H9 (cell line): ENCODE measurements at regions not wholly inside any gene's neighbourhood (a gene's known extent, or its start where the extent isn't known, plus 50 kb on each side); places are given as distances from the start of the nearest gene placed in this dataset.

ENCODE experiments used
- DNase-seq: peaks from one replicate; pipeline ENCODE4 v3.0.0-alpha.2; 2017
- H2AFZ ChIP-seq: one replicate; pipeline ENCODE4 v1.6.1; 2013; ENCODE audit warnings: mild to moderate bottlenecking, low read length, control low read depth, moderate library complexity
- H2AK5ac ChIP-seq: 2 replicates; pipeline ENCODE4 v1.6.1; 2013; ENCODE audit warnings: low read length, control low read depth, mixed read lengths; ENCODE audit not compliant: insufficient read length
- H2BK120ac ChIP-seq: one replicate; pipeline ENCODE4 v1.6.1; 2013; ENCODE audit warnings: low read depth, mild to moderate bottlenecking, low read length, control low read depth, inconsistent platforms; ENCODE audit not compliant: poor library complexity, severe bottlenecking
- H2BK12ac ChIP-seq: 2 replicates; pipeline ENCODE4 v1.6.1; 2013; ENCODE audit warnings: low read length, control low read depth, mixed read lengths, low read depth; ENCODE audit not compliant: insufficient read length
- H2BK15ac ChIP-seq: 2 replicates; pipeline ENCODE4 v1.6.1; 2013; ENCODE audit warnings: low read depth, low read length, control low read depth
- H2BK20ac ChIP-seq: one replicate; pipeline ENCODE4 v1.6.1; 2013; ENCODE audit warnings: low read depth, mild to moderate bottlenecking, low read length, control low read depth, inconsistent platforms; ENCODE audit not compliant: poor library complexity, severe bottlenecking
- H2BK5ac ChIP-seq: 2 replicates; pipeline ENCODE4 v1.6.1; 2013; ENCODE audit warnings: low read length, control low read depth, mixed read lengths; ENCODE audit not compliant: insufficient read length
- H3K14ac ChIP-seq: 2 replicates; pipeline ENCODE4 v1.6.1; 2013; ENCODE audit warnings: low read length, control low read depth; ENCODE audit not compliant: insufficient read depth
- H3K18ac ChIP-seq: 2 replicates; pipeline ENCODE4 v1.6.1; 2013; ENCODE audit warnings: low read depth, mild to moderate bottlenecking, mixed read lengths, low read length, control low read depth; ENCODE audit not compliant: insufficient read length
- H3K23ac ChIP-seq: 2 replicates; pipeline ENCODE4 v1.6.1; 2013; ENCODE audit warnings: low read length, control low read depth, mixed read lengths, low read depth; ENCODE audit not compliant: insufficient read length
- H3K23me2 ChIP-seq: 2 replicates; pipeline ENCODE4 v1.6.1; 2013; ENCODE audit warnings: low read depth, mild to moderate bottlenecking, mixed read lengths, low read length, control low read depth; ENCODE audit not compliant: insufficient read length, poor library complexity, severe bottlenecking
- H3K27ac ChIP-seq: 2 replicates; pipeline ENCODE4 v1.5.1; 2013; ENCODE audit warnings: low read length, control low read depth, mixed read lengths, low read depth; ENCODE audit not compliant: insufficient read length
- H3K27me3 ChIP-seq: 2 replicates; pipeline ENCODE4 v1.6.1; 2013; ENCODE audit warnings: low read length, control low read depth, inconsistent platforms; ENCODE audit not compliant: insufficient read depth
- H3K4ac ChIP-seq: 2 replicates; pipeline ENCODE4 v1.6.1; 2013; ENCODE audit warnings: low read depth, mild to moderate bottlenecking, control low read depth, inconsistent platforms, low read length, moderate library complexity
- H3K4me1 ChIP-seq: 2 replicates; pipeline ENCODE4 v1.6.1; 2013; ENCODE audit warnings: low read length, control low read depth, inconsistent platforms; ENCODE audit not compliant: insufficient read depth
- H3K4me2 ChIP-seq: 2 replicates; pipeline ENCODE4 v1.6.1; 2013; ENCODE audit warnings: low read length, control low read depth, mixed read lengths; ENCODE audit not compliant: insufficient read length, insufficient read depth
- H3K56ac ChIP-seq: 2 replicates; pipeline ENCODE4 v1.6.1; 2013; ENCODE audit warnings: low read depth, mild to moderate bottlenecking, mixed read lengths, low read length, control low read depth; ENCODE audit not compliant: insufficient read length
- H3K79me1 ChIP-seq: 2 replicates; pipeline ENCODE4 v1.6.1; 2013; ENCODE audit warnings: low read depth, mild to moderate bottlenecking, moderate library complexity, low read length, control low read depth, inconsistent platforms; ENCODE audit not compliant: insufficient read depth, poor library complexity, severe bottlenecking
- H3K79me2 ChIP-seq: 2 replicates; pipeline ENCODE4 v1.6.1; 2013; ENCODE audit warnings: low read length, control low read depth, inconsistent platforms; ENCODE audit not compliant: insufficient read depth
- H3K9ac ChIP-seq: 2 replicates; pipeline ENCODE4 v1.6.1; 2013; ENCODE audit warnings: low read length, control low read depth, mixed read lengths; ENCODE audit not compliant: insufficient read length; ENCODE audit errors: extremely low read depth
- H3K9me3 ChIP-seq: one replicate; pipeline ENCODE4 v1.6.1; 2013; ENCODE audit warnings: low read depth, low read length, inconsistent platforms; ENCODE audit not compliant: control insufficient read depth
- H3T11ph ChIP-seq: one replicate; pipeline ENCODE4 v1.6.1; 2013; ENCODE audit warnings: mild to moderate bottlenecking, low read length, control low read depth, inconsistent platforms
- H4K20me1 ChIP-seq: one replicate; pipeline ENCODE4 v1.6.1; 2013; ENCODE audit not compliant: control insufficient read depth, insufficient read length, insufficient read depth
- H4K5ac ChIP-seq: 2 replicates; pipeline ENCODE4 v1.6.1; 2013; ENCODE audit warnings: low read depth, mild to moderate bottlenecking, mixed read lengths, low read length, control low read depth; ENCODE audit not compliant: insufficient read length
- H4K8ac ChIP-seq: replicated peaks from 2 replicates; pipeline ENCODE4 v1.6.1; 2013; ENCODE audit warnings: low read length, control low read depth, mixed read lengths, low read depth; ENCODE audit not compliant: insufficient read length
- H4K91ac ChIP-seq: 2 replicates; pipeline ENCODE4 v1.6.1; 2013; ENCODE audit warnings: low read depth, mild to moderate bottlenecking, moderate library complexity, mixed read lengths, low read length, control low read depth; ENCODE audit not compliant: insufficient read length
- H3K27ac Mint-ChIP-seq, 3 experiments: 2 replicates in 2 of 3; 3 replicates in 1 of 3; pipeline ENCODE4 v1.8.0; 2020 to 2021; ENCODE audit warnings: mixed read lengths in 3 of 3, mild to moderate bottlenecking in 1 of 3, moderate library complexity in 1 of 3
- H3K27me3 Mint-ChIP-seq: 2 replicates; pipeline ENCODE4 v1.8.0; 2021; ENCODE audit warnings: low read depth, mild to moderate bottlenecking, moderate library complexity, mixed read lengths
- H3K36me3 Mint-ChIP-seq, 3 experiments: 2 replicates in 2 of 3; 3 replicates in 1 of 3; pipeline ENCODE4 v1.8.0; 2020 to 2021; ENCODE audit warnings: low read depth in 3 of 3, mixed read lengths in 3 of 3; ENCODE audit not compliant: insufficient read depth in 1 of 3
- H3K4me1 Mint-ChIP-seq, 2 experiments: 2 replicates each; pipeline ENCODE4 v1.8.0; 2020; ENCODE audit warnings: mixed read lengths in 2 of 2
- H3K4me3 Mint-ChIP-seq, 2 experiments: 2 replicates in 1 of 2; 3 replicates in 1 of 2; pipeline ENCODE4 v1.8.0; 2020 to 2021; ENCODE audit warnings: mild to moderate bottlenecking in 2 of 2, mixed read lengths in 2 of 2, moderate library complexity in 1 of 2
- H3K9me3 Mint-ChIP-seq, 2 experiments: 2 replicates in 1 of 2; 3 replicates in 1 of 2; pipeline ENCODE4 v1.8.0; 2020; ENCODE audit warnings: mild to moderate bottlenecking in 2 of 2, mixed read lengths in 2 of 2, moderate library complexity in 1 of 2
- CTCF ChIP-seq: fragments of 200-600 bp; sonication (generic); conservative IDR thresholded peaks from 3 replicates; pipeline ENCODE4 v1.8.0; 2021; ENCODE audit warnings: antibody characterized with exemption, mild to moderate bottlenecking
- WGBS: extraction: QIAGEN DNeasy Blood & Tissue Kit; methylation state at CpG from one replicate; pipeline ENCODE4 v1.1.7; 2013; ENCODE audit warnings: missing lambda C conversion rate, low lambda C conversion rate, mixed read lengths; ENCODE audit not compliant: insufficient read length; ENCODE audit errors: extremely low coverage; 5-methylcytosine and 5-hydroxymethylcytosine counted together

GRCh38 chr10:94088926-94089381 lies 95.2 kb downstream of the PLCE1 start:
- Histone ChIP-seq H3K9me3 (no peaks in the 10 kb centered on the region), H3K27me3 (no peaks in the 10 kb centered on the region), H3K18ac (no peak overlapping the region), H3K4ac (no peak overlapping the region), H3K79me1 (no peaks in the 10 kb centered on the region), H2BK5ac (no peak overlapping the region), H4K20me1 (no peaks in the 10 kb centered on the region), H4K8ac (no peak overlapping the region), H3K9ac (no peak overlapping the region), H2BK120ac (no peak overlapping the region), H4K91ac (no peak overlapping the region), H3K4me2 (no peak overlapping the region), H3K23ac (no peak overlapping the region), H2BK15ac (no peak overlapping the region), H2BK12ac (no peak overlapping the region), H4K5ac (no peak overlapping the region), H3T11ph (no peak overlapping the region), H3K27ac (no peak overlapping the region), H2BK20ac (no peak overlapping the region), H3K56ac (no peak overlapping the region), H3K14ac (no peak overlapping the region), H2AFZ (no peak overlapping the region), H3K4me1 (no peaks in the 10 kb centered on the region), H3K23me2 (no peaks in the 10 kb centered on the region), H3K79me2 (no peaks in the 10 kb centered on the region), H2AK5ac (no peak overlapping the region)
- no peaks in the 10 kb centered on the region for H3K36me3 Mint-ChIP-seq
- no peaks in the 10 kb centered on the region for H3K9me3 Mint-ChIP-seq
- H3K27ac Mint-ChIP-seq, result no peak overlapping the region
- peaks cover 4% of the 10 kb centered on the region; the same call in 1 of the 2 replicates for H3K27me3 Mint-ChIP-seq
- peaks cover 6 to 15% of the 10 kb centered on the region in 2 experiments for H3K4me1 Mint-ChIP-seq
- no CpG with 5 or more reads among the region's 7 CpGs for WGBS
- no peak for TF ChIP-seq CTCF
- no peak for DNase-seq
- no peak overlapping the region for H3K4me3 Mint-ChIP-seq
